ENCODE measurements at regions not wholly inside any gene's neighbourhood (a gene's known extent, or its start where the extent isn't known, plus 50 kb on each side); places are given as distances from the start of the nearest gene placed in this dataset.

DNA sequence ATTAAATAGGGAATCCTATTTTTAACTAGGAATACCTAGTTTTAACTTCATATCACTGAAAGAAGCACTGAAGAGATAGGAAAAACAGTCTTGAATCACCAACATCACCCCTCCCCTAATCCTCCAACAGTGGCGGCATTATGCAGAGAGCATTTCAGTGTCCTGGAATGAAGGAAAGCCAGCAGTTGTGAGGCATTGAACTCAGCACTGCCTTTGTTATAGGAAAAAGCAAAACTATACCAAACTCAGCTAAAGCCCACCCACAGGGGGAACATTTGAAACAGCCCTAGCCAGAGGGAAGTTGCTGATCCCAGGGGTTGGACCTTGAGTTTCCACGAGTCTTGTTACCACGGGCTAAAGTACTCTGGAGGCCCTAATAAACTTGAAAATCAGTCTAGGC, 310.6 kb upstream of the EDIL3 start:
- TF ChIP-seq CTCF (IDR thresholded peaks at IDR 0.05; ENCODE audit: low read depth, low read length, missing input control), result no peak
- TF ChIP-seq RAD21 (IDR thresholded peaks at IDR 0.05), result no peak
- no peak for TF ChIP-seq ATF3 (IDR thresholded peaks at IDR 0.05)
- TF ChIP-seq, protein P1, sequence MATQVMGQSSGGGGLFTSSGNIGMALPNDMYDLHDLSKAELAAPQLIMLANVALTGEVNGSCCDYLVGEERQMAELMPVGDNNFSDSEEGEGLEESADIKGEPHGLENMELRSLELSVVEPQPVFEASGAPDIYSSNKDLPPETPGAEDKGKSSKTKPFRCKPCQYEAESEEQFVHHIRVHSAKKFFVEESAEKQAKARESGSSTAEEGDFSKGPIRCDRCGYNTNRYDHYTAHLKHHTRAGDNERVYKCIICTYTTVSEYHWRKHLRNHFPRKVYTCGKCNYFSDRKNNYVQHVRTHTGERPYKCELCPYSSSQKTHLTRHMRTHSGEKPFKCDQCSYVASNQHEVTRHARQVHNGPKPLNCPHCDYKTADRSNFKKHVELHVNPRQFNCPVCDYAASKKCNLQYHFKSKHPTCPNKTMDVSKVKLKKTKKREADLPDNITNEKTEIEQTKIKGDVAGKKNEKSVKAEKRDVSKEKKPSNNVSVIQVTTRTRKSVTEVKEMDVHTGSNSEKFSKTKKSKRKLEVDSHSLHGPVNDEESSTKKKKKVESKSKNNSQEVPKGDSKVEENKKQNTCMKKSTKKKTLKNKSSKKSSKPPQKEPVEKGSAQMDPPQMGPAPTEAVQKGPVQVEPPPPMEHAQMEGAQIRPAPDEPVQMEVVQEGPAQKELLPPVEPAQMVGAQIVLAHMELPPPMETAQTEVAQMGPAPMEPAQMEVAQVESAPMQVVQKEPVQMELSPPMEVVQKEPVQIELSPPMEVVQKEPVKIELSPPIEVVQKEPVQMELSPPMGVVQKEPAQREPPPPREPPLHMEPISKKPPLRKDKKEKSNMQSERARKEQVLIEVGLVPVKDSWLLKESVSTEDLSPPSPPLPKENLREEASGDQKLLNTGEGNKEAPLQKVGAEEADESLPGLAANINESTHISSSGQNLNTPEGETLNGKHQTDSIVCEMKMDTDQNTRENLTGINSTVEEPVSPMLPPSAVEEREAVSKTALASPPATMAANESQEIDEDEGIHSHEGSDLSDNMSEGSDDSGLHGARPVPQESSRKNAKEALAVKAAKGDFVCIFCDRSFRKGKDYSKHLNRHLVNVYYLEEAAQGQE (IDR thresholded peaks at IDR 0.05), result no peak
- no peak for TF ChIP-seq EGR1 (IDR thresholded peaks at IDR 0.05; ENCODE audit: low read depth in 2 of 2)

Data from liver (tissue), 3 donors.